ENCODE measurements at regions not wholly inside any gene's neighbourhood (a gene's known extent, or its start where the extent isn't known, plus 50 kb on each side); places are given as distances from the start of the nearest gene placed in this dataset.
"Not testable (repeated sequence)": the region's sequence is repeated elsewhere in the genome, so short reads cannot be mapped to it uniquely, and the experiment has no call there.

DNA sequence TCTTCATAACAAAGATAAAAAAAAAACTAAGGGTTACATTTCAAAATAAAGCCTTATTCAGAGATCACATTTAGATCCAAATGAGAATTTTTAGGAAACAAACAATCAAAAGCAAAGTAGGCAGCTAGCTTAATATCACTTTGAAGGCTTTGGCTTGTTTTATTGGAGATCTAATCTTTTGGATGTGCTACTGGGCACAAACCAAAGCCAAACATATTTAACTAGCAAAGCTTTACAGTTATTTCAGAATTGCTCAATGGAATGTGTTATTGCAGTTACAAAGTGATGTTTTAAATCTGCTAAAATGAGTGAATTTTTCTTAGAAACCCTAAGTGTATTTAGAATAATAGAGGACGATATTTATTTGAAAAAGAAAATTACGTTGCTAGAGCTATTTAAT is 114.7 kb upstream of the KLHL1 start:
- no peak for DNase-seq

DNA sequence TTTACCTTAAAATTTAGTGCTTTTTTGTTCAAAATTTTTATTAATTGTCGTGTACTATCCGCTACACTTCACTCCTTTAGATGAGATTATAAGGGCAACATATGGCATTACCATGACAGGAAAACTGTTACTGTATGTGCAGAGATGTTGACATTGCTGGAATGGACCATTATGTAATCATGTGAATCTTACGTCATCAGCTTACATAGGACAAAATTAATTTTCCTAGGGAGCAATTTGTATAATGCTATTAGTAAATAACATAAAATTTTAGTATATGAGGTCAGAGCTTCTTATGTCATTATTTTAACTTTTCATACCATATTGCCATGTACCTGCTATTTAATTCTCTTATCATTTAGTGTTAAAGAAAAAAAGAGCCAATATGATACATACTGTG is 110.4 kb upstream of the KLHL1 start:
- DNase-seq: no peak

DNA sequence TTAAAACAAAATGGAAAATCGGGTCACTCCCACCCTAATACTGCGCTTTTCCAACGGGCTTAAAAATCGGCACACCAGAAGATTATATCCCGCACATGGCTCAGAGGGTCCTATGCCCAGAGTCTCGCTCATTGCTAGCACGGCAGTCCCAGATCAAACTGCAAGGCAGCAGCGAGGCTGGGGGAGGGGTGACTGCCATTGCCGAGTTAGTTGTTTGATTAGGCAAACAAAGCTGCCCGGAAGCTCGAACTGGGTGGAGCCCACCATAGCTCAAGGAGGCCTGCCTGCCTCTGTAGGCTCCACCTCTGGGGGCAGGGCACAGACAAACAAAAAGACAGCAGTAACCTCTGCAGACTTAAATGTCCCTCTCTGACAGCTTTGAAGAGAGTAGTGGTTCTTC is 100.7 kb upstream of the KLHL1 start:
- DNase-seq: not testable (repeated sequence)

DNA sequence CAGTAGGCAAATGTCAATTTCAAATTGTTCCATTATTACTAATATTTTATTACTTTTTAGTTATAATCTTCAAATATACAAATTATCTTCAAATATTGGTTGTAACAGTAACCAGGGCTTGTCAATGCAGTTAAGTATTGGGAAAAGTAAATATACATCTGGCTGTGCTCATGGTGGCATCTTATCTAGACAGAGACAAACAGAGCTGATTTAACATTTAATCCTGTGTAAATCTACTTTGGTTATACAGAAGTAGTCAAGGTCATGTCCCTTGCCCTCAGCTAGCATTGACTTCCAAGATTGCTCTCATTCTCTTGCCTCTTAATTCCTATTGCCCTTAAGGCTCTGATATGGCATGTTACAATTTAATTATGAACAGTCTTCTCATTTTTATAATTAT is 98.4 kb upstream of the KLHL1 start:
- DNase-seq: no peak

DNA sequence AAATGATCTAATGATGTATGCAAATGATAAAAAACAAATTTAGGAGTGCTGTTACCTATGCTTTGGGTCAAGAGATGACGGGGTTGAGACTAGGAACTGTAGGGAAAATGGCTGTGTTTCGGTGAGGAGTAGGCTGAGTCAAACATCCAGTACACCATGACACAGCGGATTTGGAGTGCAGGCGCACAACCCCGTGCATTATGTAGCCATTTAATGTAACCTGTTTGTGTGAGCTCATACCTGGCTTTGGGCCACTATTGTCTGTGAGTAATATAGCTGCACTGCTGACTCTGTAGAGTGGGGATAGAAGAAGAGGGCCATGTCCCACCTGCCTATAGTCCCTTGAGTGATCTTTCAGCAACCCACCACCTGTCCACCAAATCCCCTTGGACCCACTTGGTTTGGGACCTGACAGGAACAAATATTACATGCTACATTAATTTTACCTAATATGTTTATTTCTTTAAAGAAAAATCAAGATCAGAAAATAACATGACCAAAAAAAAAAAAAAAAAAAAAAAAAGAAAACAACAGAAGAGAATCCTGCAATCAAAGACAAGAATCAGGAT is 95.5 kb upstream of the KLHL1 start:
- DNase-seq: no peak

DNA sequence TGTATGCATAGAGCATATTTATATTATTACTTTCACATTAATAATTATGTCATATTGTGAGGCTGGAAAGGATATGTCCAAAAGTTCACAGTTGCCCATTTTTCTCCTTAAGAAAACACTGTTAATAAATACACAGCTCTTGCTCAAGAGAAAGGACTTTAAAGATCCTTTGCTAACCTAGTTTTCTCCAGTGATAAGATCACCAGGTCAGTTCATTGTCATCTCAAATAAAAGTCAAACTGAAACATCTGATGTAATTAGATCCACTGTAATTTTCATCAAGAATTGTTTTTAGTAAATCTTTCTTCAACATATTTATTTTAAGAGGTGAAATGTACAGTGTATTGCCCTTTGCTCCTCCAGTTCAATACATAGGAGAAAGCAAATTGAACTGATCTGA is 82.8 kb upstream of the KLHL1 start:
- DNase-seq: no peak

DNA sequence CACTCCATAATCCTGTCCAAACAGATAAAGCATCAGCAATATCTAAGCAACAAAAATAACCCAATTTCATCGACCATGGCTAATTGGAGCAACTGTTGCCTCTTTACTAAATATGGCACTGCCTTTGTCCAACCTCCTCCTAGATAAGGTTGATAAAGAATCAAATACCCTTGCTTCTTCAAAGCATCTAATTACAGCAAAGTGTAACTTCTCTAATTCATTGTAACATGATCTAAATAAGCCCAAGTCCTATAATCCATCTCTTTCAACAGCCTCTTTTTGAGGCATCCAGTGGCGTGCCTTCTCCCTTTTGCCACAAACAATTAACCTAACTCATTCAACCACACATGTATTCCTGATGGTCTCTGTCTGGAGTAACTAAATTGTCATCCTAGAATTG is 81.7 kb upstream of the KLHL1 start:
- DNase-seq: no peak

DNA sequence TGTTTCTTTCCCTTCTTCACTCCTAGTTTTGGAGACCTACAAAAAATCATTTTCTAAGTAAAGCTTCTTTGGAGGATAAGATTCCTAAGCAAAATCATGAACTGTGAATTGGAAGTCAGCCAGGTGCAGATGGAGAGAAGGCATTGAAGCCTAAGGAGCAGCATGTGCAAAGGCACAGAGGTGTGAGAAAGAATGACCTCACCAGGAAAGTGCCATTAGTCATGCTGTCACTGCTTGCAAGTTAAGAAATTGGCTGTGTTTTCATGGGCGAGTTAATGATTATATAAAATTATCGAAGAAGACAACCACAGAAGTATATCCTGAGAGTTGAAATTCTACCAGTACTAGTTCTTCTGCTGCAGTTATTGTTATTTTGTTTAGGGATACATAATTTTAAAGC is 80.3 kb upstream of the KLHL1 start:
- DNase-seq: no peak

DNA sequence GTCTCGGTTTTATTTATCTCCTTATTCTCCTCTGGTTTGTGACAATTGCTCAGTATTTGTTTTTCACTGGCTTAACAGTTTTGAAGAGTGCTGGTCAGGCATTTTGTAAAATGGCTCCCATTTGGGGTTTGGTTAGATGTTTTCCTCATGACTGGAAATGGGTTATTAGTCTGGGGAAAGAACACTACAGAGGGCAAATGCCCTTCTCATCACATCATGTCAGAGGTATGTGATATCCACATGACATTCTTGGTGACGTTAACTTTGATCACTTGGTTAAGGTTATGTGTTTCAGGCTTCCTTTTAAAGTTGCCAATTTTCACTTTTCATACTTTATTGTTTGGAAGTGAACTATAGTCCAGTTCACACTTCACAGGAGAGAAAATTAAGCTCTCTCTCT is 74.8 kb upstream of the KLHL1 start:
- DNase-seq: no peak

Data from CD4-positive, alpha-beta T cell treated with Interleukin-6 for 4 hours (primary cell).